Dermis blood vessel endothelial cell (primary cell): ENCODE measurements at regions not wholly inside any gene's neighbourhood (a gene's known extent, or its start where the extent isn't known, plus 50 kb on each side); places are given as distances from the start of the nearest gene placed in this dataset.
"Not testable (repeated sequence)": the region's sequence is repeated elsewhere in the genome, so short reads cannot be mapped to it uniquely, and the experiment has no call there.

Experiments
- DNase-seq: peaks from one replicate; pipeline ENCODE4 v3.0.0; 2010

DNA sequence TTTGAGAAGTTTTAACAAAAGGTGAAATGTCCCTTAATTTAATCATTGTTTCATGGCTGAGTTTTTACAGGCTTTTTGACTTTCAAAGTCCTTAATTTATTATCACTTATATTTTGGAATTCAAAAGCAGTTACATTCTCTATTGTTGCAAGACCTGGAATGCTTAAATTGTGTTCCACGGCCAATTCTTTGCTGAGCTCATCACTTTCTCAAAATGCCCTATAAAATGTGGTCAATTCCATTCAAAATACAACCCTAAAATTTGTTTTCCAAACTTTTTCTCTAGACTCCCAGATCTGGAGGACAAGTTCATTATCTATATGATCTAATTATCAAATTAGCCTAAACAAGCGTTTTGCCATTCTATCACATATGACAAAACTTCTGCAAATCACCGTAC is 1051.2 kb downstream of the TDRD15 start:
- DNase-seq: no peak

DNA sequence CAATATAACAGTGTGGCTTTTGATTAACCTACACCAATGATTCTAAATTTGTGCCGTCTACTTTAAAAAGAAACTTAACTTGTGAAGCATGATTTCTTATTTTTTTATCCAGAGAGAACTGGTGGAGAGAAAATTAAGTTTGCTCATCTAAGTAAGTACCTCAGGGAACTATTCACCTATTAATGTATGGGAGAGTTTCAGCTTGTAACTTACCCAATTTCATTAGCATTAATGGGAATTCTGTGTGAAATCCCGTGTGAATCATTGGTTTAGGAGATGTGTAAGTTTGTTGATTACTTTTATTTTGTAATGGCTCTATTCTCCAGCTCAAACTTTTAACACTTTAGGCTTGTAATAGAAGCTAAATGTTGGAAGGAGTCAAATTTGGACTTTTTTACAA is 1061.5 kb downstream of the TDRD15 start:
- DNase-seq: no peak

DNA sequence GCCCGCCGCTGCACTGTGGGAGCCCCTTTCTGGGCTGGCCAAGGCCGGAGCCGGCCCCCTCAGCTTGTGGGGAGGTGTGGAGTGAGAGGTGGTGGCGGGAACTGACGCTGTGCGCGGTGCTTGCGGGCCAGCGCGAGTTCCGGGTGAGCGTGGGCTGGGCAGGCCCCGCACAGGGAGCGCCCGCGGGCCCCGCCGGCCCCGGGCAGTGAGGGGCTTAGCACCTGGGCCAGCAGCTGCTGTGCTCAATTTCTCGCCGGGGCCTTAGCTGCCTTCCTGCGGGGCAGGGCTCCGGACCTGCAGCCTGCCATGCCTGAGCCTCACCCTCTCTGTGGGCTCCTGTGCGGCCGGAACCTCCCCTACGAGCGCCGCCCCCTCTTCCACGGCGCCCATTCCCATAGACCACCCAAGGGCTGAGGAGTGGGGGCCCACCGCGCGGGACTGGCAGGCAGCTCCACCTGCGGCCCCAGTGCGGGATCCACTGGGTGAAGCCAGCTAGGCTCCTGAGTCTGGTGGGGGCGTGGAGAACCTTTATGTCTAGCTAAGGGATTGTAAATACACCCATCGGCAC is 1062.6 kb downstream of the TDRD15 start:
- DNase-seq: not testable (repeated sequence)

DNA sequence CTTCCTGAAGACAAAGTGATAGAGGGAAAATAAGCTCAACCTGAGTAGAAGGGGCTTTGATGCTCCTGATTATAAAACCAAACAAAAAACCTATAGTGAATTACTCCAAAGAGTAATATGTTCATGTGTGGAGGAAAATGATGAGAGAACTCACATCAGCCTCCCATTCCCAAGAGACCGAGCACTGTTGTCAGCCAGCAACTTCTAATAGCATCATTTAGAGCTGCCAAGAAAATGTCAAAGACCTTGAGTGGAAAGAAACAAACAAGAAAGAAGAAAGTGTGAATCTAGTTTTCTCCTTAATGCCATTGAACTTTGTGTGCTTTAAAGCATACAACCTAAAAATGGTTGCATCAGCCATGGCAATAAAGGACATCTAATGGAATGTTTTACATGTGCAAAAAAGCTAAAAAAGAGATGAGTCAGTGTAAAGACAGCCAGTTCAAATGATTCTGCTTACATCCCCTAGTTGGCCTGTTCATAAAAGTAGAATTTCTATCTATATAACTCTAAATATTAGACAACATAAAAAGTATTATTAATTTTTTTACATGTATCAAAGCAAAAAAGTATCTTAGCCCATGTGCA is 1066.2 kb downstream of the TDRD15 start:
- no peak for DNase-seq

DNA sequence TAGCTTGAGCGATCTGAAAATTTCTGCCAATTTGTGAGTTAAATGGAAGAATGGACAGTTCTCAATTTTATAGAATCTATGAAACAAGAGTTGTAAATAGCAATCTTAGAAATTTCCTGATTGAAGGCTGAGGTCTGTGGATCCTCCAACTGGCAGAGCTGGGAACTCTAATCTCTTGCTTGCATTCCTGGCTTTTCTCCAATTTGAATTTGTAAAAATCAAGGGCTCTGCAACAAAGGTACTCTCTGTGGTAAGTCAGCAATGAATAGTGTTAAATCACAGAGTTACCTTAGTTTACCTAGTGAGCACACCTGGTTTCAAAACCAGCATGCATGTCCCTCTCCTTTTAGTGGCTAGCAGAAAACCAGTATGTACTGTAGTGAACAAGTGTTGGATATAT is 1070.5 kb downstream of the TDRD15 start:
- no peak for DNase-seq

DNA sequence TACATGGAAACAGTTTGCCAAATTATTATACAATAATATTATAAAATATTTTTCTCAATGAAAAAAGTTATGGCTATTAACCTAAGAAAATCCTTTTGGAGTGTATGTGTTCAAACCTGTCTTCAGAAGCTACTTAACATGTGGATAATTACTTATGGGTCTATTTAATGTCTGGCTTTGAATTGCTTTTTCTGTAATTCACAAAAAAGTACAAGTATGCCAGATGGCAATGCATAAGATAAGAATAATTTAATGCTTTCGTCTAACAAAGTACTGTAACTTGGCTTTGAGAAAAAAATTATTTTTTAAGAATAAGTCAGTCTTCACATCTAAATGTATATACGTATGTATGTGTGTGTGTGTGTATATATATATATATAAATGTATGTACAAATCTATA is 1073.0 kb downstream of the TDRD15 start:
- DNase-seq: no peak

DNA sequence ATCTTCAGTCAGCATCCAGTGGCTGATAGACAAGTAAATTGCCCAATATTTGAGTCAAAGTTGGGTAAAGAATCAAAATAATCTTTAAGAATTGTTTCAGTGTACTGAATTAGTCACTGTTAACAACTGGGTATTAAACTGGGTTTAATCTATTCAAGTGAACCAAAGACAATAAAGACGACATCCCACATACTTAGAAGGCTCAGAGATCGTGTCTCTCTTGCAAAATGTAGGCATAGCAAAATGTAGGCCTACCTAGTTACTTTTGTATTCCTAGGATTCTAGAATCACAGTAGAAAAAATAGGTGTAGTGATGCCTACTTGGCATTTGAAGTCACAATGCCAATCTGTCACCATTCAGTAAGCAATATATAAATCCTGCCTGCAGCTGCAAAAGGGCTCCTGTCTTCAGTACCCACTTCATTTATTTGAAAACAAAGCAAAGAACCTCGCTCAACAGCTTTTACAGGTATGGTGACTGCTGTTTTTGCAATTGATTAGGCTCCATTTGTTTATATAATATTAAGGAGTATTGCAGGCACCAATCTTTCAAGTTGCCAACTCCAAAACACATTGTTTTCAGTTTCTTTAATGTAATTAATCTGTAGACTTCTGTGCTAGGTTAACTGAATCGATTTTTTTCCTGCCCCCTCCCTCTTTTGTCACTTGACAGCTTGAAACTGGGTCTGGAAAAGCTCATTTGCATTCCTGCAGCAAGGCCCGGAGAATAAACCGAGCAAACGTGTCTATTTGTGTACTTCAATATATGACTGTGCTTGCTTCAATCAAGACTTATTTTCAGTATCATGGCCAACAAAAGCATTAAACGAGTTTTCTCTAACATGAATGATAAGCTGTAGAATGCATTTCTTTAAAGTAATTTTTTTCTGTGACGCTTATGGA is 1074.9 kb downstream of the TDRD15 start:
- no peak for DNase-seq

DNA sequence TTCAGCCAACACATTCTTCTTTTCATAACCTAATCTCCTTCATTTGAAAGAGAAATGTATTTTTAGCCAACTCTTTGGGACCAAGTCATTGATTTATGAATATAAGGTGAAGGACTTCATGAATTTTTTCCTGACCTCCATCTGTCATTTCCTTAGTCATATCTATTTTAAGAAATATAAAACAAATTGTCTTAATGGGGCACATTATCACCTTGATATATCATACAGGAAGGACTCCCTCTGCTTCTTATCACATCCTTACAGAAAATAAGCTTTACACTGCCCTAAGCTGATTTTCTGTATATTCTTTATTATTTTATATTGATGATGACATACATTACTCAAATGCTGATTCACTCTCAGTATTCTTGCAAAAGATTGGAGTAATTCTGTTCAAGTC is 1076.2 kb downstream of the TDRD15 start:
- DNase-seq: no peak

DNA sequence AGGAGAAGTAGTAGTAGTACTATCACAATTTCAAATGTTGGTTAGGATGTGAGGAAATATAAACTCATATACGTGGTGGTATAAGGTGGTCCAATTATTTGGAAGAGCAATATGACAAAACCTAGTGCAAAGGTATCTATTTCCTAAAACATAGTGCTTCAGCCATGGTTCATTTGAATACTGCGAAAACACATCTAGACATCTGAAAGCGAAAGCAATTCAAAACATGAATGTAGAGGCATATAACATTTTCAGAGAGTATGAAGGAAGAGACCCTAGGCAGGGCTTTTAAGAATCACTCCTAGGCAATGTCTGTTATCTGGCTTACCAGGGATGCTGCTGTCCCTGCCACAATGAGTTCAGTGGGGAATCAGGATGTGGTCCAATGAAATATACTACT is 1085.8 kb downstream of the TDRD15 start:
- no peak for DNase-seq

DNA sequence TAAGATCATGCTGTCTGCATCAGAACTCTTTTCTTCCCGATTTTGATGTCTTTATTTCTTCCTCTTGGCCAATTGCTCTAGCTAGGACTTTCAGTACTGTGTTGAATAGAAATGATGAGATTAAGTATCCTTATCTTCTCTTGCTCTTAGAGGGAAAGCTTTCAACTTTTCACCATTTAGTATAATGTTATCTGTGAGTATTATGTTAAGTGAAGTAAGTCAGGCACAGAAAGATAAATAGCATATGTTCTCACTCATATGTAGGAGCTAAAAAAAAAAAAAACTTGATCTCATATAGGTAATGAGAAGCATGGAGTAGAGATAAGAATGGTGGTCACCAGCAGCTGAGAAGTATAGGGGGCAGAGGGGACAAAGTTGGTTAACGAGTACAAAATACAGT is 1089.5 kb downstream of the TDRD15 start:
- DNase-seq: no peak

DNA sequence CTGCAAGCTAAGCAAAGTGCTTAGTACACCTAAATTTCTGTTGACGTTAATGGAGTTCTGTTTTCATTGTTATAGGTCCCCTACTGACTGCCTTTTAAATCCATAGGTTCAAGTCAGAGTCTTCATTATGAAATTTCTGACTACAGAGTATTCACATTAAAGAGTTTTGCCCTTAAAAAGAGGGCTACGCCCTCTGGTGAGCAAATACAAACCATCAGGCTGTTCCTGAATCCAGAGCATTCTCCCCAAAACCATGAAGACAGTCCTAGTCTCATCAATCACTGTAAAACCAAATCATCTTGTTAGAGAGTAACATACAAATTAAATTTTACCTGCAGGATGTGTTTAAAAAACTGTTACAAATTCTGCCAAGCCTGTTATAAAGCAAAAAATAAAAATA is 1091.7 kb downstream of the TDRD15 start:
- no peak for DNase-seq

DNA sequence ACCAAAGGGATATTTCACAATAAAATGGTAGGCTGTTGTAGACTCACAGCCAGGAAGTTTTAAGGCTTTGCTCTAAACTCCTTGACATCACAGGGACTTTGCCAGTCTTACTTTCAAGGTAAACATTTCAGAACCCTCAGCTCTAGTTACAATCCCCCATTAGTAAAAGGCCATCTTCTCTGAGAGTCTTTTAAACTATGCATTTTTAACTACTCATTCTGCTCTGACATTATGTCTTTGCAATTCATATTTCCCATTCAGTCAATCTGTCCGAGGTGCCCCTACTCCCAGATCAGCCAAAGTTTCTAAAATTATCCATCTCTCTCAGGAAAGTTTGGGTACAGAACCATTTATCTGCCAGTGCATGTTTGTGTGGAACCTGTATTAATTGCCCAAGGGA is 1094.1 kb downstream of the TDRD15 start:
- no peak for DNase-seq

DNA sequence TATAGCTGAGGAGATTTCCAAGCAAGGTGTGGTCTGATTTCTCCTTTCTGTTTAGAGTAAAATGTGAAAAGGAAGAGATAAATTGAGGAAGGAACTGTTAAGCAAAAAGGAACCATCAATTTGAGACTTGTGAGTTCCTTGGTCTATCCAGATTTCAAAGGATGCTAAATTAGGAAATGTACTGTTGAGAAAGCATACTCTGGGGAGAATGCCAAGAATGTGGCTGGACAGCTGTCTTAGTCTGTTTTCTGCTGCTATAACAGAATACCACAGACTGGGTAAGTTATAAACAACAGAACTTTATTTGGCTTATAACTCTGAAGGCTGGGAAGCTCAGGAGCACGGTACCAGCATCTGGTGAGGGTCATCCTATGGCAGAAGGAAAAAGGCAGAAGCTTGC is 1097.2 kb downstream of the TDRD15 start:
- no peak for DNase-seq

DNA sequence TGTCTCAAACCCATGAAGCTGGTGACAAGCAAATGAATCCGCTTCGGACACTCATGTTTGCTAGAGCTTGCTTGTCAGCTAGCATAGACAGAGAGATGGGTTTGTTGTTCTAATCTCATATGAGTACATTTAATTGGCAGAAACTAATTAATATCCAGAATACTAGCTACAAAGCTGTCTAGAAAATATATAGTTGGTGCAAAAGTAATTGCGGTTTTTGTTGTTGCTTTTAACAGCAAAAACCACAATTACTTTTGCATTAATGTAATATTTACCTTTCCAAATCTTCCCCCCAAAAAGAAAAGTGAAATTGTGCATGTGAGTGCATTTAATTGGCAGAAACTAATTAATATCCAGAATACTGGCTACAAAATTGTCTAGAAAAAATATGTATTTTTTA is 1115.2 kb downstream of the TDRD15 start:
- no peak for DNase-seq

DNA sequence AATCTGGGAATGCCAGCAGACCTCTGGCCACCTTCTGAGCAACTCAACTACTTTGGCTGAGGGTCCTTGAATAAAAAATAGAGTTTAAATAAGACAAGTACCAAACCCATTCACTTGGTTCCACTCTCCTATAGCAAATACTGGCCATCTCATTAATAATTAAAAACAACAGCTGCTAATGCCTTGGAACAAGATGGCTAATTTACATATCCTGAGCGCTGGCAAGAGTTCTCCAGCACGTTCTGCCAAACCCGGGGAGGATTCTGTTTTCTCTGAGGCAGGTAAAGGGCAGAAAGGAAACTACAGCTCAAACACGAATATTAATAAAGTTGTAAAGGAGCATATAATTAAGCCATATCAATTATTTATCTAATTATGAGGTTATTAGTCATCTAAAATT is 1123.7 kb downstream of the TDRD15 start:
- DNase-seq: no peak

DNA sequence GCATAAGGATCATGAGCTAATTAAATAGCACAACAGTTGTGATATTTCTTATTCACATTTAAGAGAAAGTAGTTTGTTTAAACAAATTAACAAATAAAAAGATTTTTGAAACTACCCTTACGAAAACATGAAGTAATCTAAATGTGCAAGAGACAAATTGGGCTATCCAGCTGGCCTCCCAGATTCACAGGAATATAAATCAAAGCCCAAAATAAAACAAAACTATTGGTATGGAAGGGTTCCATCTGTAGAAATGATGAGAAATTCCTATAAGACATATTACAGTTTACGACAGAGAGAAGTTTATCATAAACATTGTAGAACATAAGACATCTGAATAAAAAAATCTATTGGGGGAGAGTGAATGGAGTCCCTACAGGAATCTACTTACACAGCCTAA is 1125.1 kb downstream of the TDRD15 start:
- no peak for DNase-seq

DNA sequence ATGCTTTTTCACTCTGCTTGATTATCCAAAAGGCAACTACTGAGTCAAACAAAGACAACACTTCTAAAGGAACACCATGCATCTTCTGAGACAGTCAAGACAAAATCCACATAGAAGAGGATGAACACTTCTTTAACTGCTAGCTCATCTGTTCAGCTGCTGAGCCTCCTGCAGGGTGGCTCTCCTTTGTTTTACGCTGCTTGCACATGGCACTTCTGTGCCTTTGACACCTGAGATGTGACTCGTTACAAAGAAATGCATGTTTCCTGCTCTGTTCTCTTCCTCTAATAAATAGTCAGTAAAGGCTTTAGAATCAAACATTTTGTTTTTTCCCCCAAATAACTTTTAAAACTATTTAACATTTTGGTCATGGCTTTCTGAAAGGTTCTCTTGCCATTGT is 1129.4 kb downstream of the TDRD15 start:
- no peak for DNase-seq

DNA sequence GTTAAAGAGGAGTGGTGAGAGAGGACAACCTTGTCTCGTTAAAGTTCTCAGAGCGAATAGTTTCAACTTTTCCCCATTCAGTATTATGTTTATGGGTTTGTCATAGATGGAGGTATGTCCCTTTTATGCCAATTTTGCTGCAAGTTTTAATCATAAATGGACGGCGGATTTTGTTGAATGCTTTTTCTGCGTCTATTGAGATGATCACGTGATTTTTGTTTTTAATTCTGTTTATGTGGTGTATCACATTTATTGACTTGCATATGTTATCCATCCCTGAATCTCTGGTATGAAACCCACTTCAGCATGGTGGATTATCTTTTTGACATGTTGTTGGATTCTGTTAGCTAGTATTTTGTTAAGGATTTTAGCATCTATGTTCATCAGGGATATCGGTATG is 1123.8 kb upstream of the KLHL29 start:
- no peak for DNase-seq

DNA sequence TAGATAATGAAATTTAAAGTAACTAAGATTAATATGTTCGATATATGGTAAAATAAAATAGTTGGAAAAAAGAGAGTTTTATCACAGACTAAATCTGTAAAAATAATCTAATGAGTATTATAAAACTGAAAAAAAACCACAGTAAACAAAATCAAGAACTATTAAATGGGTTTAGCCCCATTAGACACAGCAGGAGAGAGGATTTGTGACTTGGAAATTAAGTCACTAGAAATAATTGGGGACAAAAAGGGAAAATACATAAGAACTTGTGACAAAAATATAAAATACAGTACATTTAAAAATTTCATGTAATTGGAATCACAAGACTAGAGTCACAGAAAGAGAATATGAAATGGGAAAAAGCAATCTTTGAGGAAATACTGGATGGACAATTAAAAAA is 1114.6 kb upstream of the KLHL29 start:
- DNase-seq: no peak

DNA sequence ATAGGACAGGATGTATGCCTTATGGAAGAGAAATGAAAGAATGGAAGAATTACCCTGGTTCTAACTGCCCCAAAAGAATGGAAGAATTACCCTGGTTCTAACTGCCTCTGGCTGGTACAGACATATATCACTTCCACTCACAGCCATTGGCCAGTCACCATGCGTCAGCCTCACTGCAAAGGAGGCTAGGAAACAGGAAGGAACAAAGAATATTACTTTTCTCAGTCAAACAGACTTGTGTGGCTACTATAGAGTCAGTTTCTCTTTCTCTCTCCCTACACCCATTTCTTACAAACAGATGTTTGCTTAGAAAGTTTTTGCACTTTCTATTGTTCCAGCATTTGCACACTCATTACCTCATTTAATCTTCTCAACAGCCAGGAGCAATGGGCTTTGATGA is 1111.1 kb upstream of the KLHL29 start:
- DNase-seq: no peak

DNA sequence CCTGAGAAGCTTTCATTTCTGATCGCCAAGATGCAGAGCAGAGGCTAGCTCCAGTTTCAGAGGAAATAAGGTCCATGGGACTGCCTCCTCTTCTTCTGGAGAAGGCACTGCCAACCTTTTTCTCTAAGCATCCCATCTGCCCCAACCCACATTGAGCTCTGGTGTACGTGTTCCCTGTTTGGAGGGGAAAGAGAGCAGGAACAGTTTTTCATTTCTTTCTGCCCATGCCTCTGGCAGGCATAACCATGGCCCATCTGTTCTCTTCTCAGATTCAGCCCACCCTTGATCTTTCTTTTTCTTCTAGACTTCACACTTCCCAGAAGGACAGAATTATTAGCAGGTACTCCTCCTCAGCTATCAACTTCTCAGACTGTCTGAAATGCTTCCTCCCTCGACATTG is 1110.3 kb upstream of the KLHL29 start:
- no peak for DNase-seq

DNA sequence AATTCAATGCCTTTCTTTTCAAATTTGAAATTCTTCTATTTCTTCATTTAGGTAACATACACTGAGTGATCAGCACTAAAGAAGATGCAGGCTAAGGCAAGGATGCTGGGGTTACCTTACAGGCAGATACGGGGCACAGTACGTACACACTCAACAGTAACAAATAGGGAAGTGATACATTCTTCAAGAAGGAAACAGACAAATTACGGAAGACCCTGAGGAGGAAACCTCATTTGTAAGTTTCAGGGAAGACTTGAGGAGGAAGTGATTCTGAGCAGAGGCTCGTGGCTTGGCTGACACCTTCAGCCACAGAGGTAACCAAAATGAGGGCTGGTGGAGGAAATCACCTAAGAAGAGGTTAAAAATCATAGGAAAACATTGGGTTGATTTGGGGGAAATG is 1108.3 kb upstream of the KLHL29 start:
- no peak for DNase-seq

DNA sequence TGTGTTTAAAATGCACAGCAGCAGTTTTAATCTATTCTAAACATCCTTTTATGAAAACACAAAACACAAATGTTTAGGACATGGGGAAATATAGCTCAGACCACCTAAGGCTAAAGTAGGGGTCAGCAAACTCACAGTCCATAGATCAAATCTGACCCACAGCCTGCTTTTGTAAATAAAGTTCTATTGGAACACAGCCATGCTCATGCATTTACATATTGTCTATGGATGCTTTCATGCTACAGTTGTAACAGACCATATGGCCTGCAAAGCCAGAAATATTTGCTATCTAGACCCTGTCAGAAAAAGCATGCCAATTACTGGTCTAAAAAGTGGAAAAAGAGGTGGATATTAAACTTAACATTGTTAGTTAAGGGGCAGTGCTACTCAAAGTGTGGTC is 1105.4 kb upstream of the KLHL29 start:
- no peak for DNase-seq

DNA sequence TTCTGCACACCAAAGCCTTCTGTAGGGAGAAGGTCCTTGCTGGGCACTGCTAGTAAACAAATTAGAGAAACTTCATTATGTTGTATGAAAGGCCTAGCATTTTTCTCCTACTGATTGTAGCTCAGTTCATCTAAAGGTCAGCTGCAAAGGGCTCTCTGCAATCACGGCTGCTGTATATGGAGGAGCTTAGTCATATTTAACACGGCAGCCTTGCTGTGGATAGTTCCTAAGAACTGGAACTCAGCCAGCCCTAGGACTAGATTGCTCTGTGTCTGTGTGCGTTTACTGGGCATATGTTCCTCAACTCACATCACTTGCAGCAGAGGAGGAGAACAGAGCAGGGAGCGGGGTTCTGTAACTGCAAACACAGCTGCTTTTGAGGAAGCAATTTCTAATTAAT is 1103.9 kb upstream of the KLHL29 start:
- no peak for DNase-seq
